ENCODE measurements at regions not wholly inside any gene's neighbourhood (a gene's known extent, or its start where the extent isn't known, plus 50 kb on each side); places are given as distances from the start of the nearest gene placed in this dataset.
A peak's percentile ranks its signal among the peaks of the same experiment; 100 is the strongest.

GRCh38 chr9:6703898-6704639 lies 53.7 kb upstream of the KDM4C start:
- H3K27me3 ChIP-seq (ENCODE audit: control insufficient read depth in 3 of 3, insufficient read depth in 3 of 3, low read length in 2 of 3): no peaks in the 10 kb centered on the region
- ATAC-seq (ENCODE audit: insufficient read depth, low FRiP score) (peak; percentile 92), DNase-seq (peak; percentile 80 to 91 (median 85))
- WGBS, 2 donors: 1% methylated on average over 51 to 57 of the region's 57 CpGs
- peak overlapping the region; percentile 68 to 96 for H3K27ac ChIP-seq (ENCODE audit: low read depth in 1 of 2, low read length in 1 of 2)
- H3K36me3 ChIP-seq (ENCODE audit: control insufficient read depth in 4 of 4, insufficient read depth in 4 of 4, low read length in 4 of 4): no peaks in the 10 kb centered on the region
- H3K4me1 ChIP-seq (ENCODE audit: control insufficient read depth in 5 of 5, insufficient read depth in 5 of 5, low read length in 5 of 5): peaks cover 0 to 1% (median 0%) of the 10 kb centered on the region in 5 donors
- no peaks in the 10 kb centered on the region for H3K9me3 ChIP-seq (ENCODE audit: control insufficient read depth in 4 of 4, insufficient read depth in 3 of 4, low read length in 3 of 4)
- peak overlapping the region; percentile 60 for H3K4me3 ChIP-seq
- peak overlapping the region; percentile 77 to 82 for H3K9ac ChIP-seq (ENCODE audit: insufficient read depth in 1 of 2, low read length in 2 of 2)
- no peak for TF ChIP-seq CTCF (IDR thresholded peaks at IDR 0.05; ENCODE audit: control extremely low read depth, extremely low read depth)

- no peak overlapping the region for H3K4me3 ChIP-seq
- no peaks in the 10 kb centered on the region for H3K36me3 ChIP-seq (ENCODE audit: control insufficient read depth in 4 of 4, insufficient read depth in 4 of 4, low read length in 4 of 4)
- no peaks in the 10 kb centered on the region for H3K27me3 ChIP-seq (ENCODE audit: control insufficient read depth in 3 of 3, insufficient read depth in 3 of 3, low read length in 2 of 3)
- DNase-seq (no peak), ATAC-seq (ENCODE audit: insufficient read depth, low FRiP score) (no peak)
- no peaks in the 10 kb centered on the region for H3K9me3 ChIP-seq (ENCODE audit: control insufficient read depth in 4 of 4, insufficient read depth in 3 of 4, low read length in 3 of 4)
- H3K9ac ChIP-seq (ENCODE audit: insufficient read depth in 1 of 2, low read length in 2 of 2): no peak overlapping the region
- TF ChIP-seq CTCF (IDR thresholded peaks at IDR 0.05; ENCODE audit: control extremely low read depth, extremely low read depth): no peak
- H3K27ac ChIP-seq (ENCODE audit: low read depth in 1 of 2, low read length in 1 of 2): no peak overlapping the region
- H3K4me1 ChIP-seq (ENCODE audit: control insufficient read depth in 5 of 5, insufficient read depth in 5 of 5, low read length in 5 of 5): peaks cover 0 to 1% (median 0%) of the 10 kb centered on the region in 5 donors
- WGBS, 2 donors: 93 to 97% methylated on average over 7 of the region's 7 CpGs
Measured at GRCh38 chr9:6702707-6703106, 55.1 kb upstream of the KDM4C start.

- H3K9me3 ChIP-seq (ENCODE audit: control insufficient read depth in 4 of 4, insufficient read depth in 3 of 4, low read length in 3 of 4): no peaks in the 10 kb centered on the region
- H3K27me3 ChIP-seq (ENCODE audit: control insufficient read depth in 3 of 3, insufficient read depth in 3 of 3, low read length in 2 of 3): no peaks in the 10 kb centered on the region
- no peaks in the 10 kb centered on the region for H3K4me1 ChIP-seq (ENCODE audit: control insufficient read depth in 5 of 5, insufficient read depth in 5 of 5, low read length in 5 of 5)
- DNase-seq: no peak
- no peak for ATAC-seq (ENCODE audit: insufficient read depth, low FRiP score)
- no peak overlapping the region for H3K27ac ChIP-seq (ENCODE audit: low read depth in 1 of 2, low read length in 1 of 2)
- H3K9ac ChIP-seq (ENCODE audit: insufficient read depth in 1 of 2, low read length in 2 of 2): no peak overlapping the region
- no peak overlapping the region for H3K4me3 ChIP-seq
- 89 to 96% methylated on average over 9 of the region's 9 CpGs for WGBS, 2 donors
- no peak for TF ChIP-seq CTCF (IDR thresholded peaks at IDR 0.05; ENCODE audit: control extremely low read depth, extremely low read depth)
- H3K36me3 ChIP-seq (ENCODE audit: control insufficient read depth in 4 of 4, insufficient read depth in 4 of 4, low read length in 4 of 4): no peaks in the 10 kb centered on the region
Measured at GRCh38 chr9:6696178-6696577, 50.6 kb upstream of the GLDC start.
